ENCODE measurements at regions not wholly inside any gene's neighbourhood (a gene's known extent, or its start where the extent isn't known, plus 50 kb on each side); places are given as distances from the start of the nearest gene placed in this dataset.

GRCh38 chr1:201673093-201673492 lies 134.2 kb downstream of the NAV1 start:
- DNase-seq = no peak
- POLR2A ChIA-PET = no interaction called here
- Mint-ChIP-seq H3K4me3 (peak overlapping the region in 1 of 10 donors; percentile 24), H3K4me1 (peaks cover 0 to 9% (median 5%) of the 10 kb centered on the region in 4 donors), H3K27me3 (peaks cover 4 to 11% (median 7%) of the 10 kb centered on the region in 5 donors), H3K9me3 (no peaks in the 10 kb centered on the region), H3K27ac (peak overlapping the region in 1 of 10 donors; percentile 23), H3K36me3 (peaks cover 0 to 6% (median 0%) of the 10 kb centered on the region in 3 donors)
- ATAC-seq = no peak

- H3K4me3 Mint-ChIP-seq = no peak overlapping the region
- no peak for ATAC-seq
- peaks cover 3 to 11% (median 7%) of the 10 kb centered on the region in 5 donors for H3K27me3 Mint-ChIP-seq
- POLR2A ChIA-PET = no interaction called here
- H3K36me3 Mint-ChIP-seq = peaks cover 0 to 6% (median 0%) of the 10 kb centered on the region in 3 donors
- no peak for DNase-seq
- no peak overlapping the region for H3K27ac Mint-ChIP-seq
- H3K9me3 Mint-ChIP-seq = no peaks in the 10 kb centered on the region
- peaks cover 0 to 9% (median 5%) of the 10 kb centered on the region in 4 donors for H3K4me1 Mint-ChIP-seq
Measured at GRCh38 chr1:201673915-201674314, 135.0 kb downstream of the NAV1 start.

DNA sequence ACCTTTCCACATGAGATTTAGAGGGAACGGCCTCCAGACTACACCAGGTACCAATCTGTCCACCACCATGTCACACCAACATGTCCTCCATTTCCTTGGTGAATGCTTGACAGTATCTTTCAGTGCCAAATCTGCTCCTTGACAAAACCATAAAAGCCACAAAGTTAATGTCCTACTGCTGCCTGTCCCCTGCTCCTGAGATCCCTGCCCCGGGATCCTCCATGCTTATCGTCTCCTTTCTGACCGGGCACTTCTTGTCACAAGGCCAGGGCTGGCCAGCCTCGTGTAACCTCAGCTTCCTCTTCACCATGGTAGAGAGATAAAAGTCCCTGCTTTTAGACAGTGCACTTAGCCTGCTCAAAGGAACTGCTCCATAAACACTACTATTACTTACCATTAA lies 136.2 kb downstream of the NAV1 start:
- Mint-ChIP-seq H3K9me3 (peaks cover 0 to 3% (median 0%) of the 10 kb centered on the region in 9 donors), H3K4me1 (peaks cover 0 to 8% (median 5%) of the 10 kb centered on the region in 4 donors), H3K36me3 (peaks cover 0 to 10% (median 0%) of the 10 kb centered on the region in 3 donors), H3K4me3 (no peak overlapping the region), H3K27ac (peak overlapping the region in 1 of 10 donors; percentile 45), H3K27me3 (peaks cover 2 to 14% (median 8%) of the 10 kb centered on the region in 5 donors)
- POLR2A ChIA-PET = no interaction called here
- no peak for ATAC-seq
- DNase-seq = no peak

DNA sequence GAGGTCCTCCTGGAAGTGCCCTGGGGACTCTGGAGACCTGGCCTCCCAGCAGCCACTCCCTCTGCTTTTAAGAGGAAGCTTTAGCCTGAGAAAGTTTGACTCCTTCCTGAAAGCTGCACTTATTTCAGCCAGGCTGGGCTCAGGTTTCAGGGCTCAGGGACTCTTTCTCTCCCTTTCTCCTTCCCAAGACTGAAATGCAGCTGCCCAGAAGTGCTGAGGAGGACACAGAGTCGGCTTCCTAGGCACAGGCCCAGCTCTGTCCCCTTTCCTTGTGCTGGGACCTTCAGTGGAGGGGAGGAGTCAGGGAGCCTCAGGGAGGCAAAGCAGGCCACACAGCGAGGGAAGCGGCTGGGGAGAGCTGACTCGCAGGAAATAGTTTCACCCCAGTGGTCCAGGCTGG lies 137.3 kb downstream of the NAV1 start:
- H3K4me3 Mint-ChIP-seq = no peak overlapping the region
- POLR2A ChIA-PET = no interaction called here
- peaks cover 0 to 10% (median 0%) of the 10 kb centered on the region in 3 donors for H3K36me3 Mint-ChIP-seq
- peaks cover 0 to 3% (median 0%) of the 10 kb centered on the region in 9 donors for H3K9me3 Mint-ChIP-seq
- H3K4me1 Mint-ChIP-seq = peaks cover 0 to 8% (median 5%) of the 10 kb centered on the region in 4 donors
- ATAC-seq (no peak), DNase-seq (no peak)
- H3K27me3 Mint-ChIP-seq = peaks cover 4 to 18% (median 14%) of the 10 kb centered on the region in 5 donors
- no peak overlapping the region for H3K27ac Mint-ChIP-seq

DNA sequence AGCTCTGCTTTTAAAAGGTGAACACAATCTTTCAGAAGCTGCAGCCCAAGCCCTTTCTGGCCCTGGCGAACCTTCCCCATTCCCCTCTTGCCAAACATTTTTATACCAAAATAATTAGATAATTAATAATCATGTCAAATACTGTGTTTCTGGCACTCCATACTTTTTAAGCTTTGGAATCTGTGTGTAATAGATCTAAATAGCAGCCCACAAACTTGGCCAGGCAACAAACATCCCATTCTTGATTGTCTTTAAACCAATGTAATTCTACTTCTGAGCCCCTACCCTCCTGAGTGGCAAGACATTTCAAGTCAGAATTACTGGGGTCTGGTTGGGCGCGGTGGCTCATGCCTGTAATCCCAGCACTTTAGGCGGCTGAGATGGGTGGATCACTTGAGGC lies 137.7 kb downstream of the NAV1 start:
- peaks cover 4 to 23% (median 16%) of the 10 kb centered on the region in 5 donors for H3K27me3 Mint-ChIP-seq
- ATAC-seq (no peak), DNase-seq (no peak)
- H3K4me1 Mint-ChIP-seq = peaks cover 0 to 8% (median 5%) of the 10 kb centered on the region in 4 donors
- no peak overlapping the region for H3K27ac Mint-ChIP-seq
- peaks cover 0 to 10% (median 0%) of the 10 kb centered on the region in 3 donors for H3K36me3 Mint-ChIP-seq
- peaks cover 0 to 3% (median 0%) of the 10 kb centered on the region in 9 donors for H3K9me3 Mint-ChIP-seq
- no peak overlapping the region for H3K4me3 Mint-ChIP-seq
- POLR2A ChIA-PET = no interaction called here

DNA sequence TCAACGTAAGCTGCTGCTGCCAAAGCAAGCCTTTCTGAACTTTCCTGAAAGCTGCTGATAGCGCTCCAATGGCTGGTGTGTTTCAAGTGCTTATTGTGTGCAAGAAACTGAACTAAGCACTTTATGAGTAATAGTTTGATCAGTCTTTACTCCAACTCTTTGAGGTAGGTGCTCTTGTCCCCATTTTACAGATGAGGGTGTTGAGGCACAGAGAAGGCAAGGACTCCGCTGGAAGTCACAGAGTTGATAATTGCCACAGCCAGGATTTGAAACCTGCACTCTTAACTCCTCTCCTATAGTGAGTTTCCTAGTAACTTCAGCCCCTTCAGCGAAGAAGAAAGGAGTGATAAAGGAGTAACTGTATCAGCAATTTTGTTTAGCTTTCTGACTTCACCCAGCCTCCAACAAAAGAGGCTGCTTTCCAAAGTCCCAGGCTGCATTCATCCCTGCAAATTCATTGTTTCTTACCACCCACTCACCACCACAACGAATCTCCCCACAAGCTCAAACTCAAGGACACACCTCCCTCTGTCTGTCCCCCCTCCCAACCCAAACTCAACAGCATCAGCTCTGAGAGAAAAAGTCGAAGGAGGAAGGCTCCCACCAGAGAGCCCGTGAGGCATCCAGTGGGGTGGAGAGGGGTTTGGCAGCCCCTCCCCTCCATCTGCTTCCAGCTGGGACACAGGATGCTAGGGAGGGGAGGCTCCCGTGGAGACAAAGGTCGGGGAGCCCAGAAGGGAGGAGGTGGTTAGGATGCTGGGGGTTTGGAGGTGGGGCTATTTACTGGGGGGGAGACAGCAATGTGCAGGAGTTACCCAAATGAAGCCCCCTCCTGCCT lies 139.6 kb downstream of the NAV1 start:
- ATAC-seq = no peak
- no peak overlapping the region for H3K4me3 Mint-ChIP-seq
- H3K9me3 Mint-ChIP-seq = peaks cover 0 to 3% (median 0%) of the 10 kb centered on the region in 9 donors
- H3K4me1 Mint-ChIP-seq = peaks cover 0 to 6% (median 0%) of the 10 kb centered on the region in 4 donors
- H3K27me3 Mint-ChIP-seq = peaks cover 6 to 23% (median 14%) of the 10 kb centered on the region in 5 donors
- H3K36me3 Mint-ChIP-seq = peaks cover 0 to 7% (median 0%) of the 10 kb centered on the region in 3 donors
- peak in 1 of 10 donors; percentile 14 for DNase-seq
- H3K27ac Mint-ChIP-seq = no peak overlapping the region
- POLR2A ChIA-PET = no interaction called here

DNA sequence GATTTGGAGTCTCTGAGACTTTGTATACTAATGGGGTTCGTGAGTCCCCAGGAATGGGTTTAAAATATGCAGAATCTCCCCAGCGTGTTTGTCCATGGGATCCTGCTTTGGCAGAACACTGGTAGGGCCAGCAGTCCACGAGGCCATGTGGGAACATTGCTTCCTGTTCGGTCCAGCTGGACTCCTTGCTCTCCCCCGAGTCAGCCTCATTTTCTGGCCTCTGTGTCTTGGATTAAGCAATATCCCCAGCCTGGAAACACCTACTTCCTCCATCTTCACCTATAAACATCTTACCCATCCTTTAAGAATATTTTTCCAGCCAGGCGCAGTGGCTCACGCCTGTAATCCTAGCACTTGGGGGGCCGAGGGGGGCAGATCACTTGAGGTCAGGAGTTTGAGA lies 142.4 kb downstream of the NAV1 start:
- no peak overlapping the region for H3K4me3 Mint-ChIP-seq
- H3K27me3 Mint-ChIP-seq = peaks cover 6 to 19% (median 15%) of the 10 kb centered on the region in 5 donors
- no peak overlapping the region for H3K27ac Mint-ChIP-seq
- peaks cover 0 to 2% (median under 1%) of the 10 kb centered on the region in 4 donors for H3K4me1 Mint-ChIP-seq
- ATAC-seq = no peak
- POLR2A ChIA-PET = no interaction called here
- H3K9me3 Mint-ChIP-seq = peaks cover 0 to 3% (median 0%) of the 10 kb centered on the region in 9 donors
- peaks cover 0 to 4% (median 0%) of the 10 kb centered on the region in 3 donors for H3K36me3 Mint-ChIP-seq
- no peak for DNase-seq

DNA sequence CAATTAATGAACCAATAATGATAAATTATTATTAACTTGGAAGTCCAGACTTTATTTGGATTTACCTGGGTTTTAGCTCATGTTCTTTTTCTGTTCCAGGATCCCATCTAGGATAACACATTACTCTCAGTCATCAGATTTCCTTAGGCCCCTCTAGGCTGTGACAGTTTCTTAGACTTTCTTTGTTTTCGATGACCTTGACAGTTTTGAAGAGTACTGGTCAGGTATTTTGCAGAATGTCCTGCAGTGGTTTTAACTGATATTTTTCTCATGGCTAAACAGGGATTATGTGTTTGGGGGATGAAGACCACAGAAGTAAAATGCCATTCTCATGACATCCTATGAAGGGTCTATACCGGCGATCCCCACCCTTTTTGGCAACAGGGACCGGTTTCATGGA lies 144.0 kb downstream of the NAV1 start:
- Mint-ChIP-seq H3K27ac (no peak overlapping the region), H3K9me3 (peaks cover 0 to 3% (median 0%) of the 10 kb centered on the region in 9 donors), H3K27me3 (peaks cover 6 to 24% (median 16%) of the 10 kb centered on the region in 5 donors), H3K4me1 (peaks cover 0 to 8% (median 2%) of the 10 kb centered on the region in 4 donors), H3K4me3 (no peak overlapping the region), H3K36me3 (peaks cover 0 to 4% (median 0%) of the 10 kb centered on the region in 3 donors)
- POLR2A ChIA-PET = no interaction called here
- no peak for DNase-seq
- ATAC-seq = no peak

DNA sequence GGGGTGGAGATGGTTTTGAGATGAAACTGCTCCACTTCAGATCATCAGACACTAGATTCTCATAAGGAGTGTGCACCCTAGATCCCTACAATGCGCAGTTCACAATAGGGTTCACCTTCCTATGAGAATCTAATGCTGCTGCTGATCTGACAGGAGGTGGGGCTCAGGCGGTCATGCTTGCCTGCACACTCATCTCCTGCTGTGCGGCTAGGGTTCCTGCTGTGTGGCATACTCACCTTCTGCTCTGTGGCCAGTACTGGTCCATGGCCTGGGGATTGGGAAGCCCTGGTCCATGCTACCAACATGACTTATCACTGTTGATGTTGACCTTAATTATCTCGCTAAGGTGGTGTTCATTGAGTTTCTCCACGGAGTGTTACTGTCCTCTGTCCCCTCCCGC lies 144.5 kb downstream of the NAV1 start:
- Mint-ChIP-seq H3K9me3 (peaks cover 0 to 3% (median 0%) of the 10 kb centered on the region in 9 donors), H3K36me3 (peaks cover 0 to 4% (median 0%) of the 10 kb centered on the region in 3 donors), H3K4me3 (no peak overlapping the region), H3K4me1 (peaks cover 0 to 8% (median 2%) of the 10 kb centered on the region in 4 donors), H3K27me3 (peaks cover 6 to 24% (median 16%) of the 10 kb centered on the region in 5 donors), H3K27ac (no peak overlapping the region)
- POLR2A ChIA-PET = no interaction called here
- DNase-seq (no peak), ATAC-seq (no peak)

DNA sequence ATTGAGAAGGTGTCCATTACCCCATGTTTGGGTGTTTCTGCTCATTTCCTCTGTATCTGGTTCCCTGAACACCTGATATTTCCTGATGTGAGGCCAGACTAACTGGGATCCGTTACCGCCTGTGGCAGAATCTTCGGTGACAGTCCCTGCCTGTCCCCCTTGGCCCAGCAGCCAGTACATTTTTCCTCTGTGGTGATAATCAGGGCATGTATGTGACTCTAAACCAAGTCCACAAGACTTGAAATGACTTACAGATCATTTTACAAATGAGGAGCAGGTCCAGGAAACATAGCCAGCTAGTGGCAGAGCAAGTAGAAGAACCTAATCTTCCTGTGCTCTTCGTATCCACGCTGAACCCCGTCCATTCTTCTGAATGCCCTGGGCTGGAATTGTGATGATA lies 143.5 kb upstream of the IPO9 start:
- POLR2A ChIA-PET = no interaction called here
- H3K27ac Mint-ChIP-seq = no peak overlapping the region
- H3K27me3 Mint-ChIP-seq = peaks cover 4 to 24% (median 12%) of the 10 kb centered on the region in 5 donors
- ATAC-seq (no peak), DNase-seq (no peak)
- H3K4me3 Mint-ChIP-seq = no peak overlapping the region
- peaks cover 0 to 8% (median 1%) of the 10 kb centered on the region in 4 donors for H3K4me1 Mint-ChIP-seq
- no peaks in the 10 kb centered on the region for H3K9me3 Mint-ChIP-seq
- H3K36me3 Mint-ChIP-seq = no peaks in the 10 kb centered on the region

- ATAC-seq (no peak), DNase-seq (no peak)
- POLR2A ChIA-PET = no interaction called here
- peak overlapping the region in 1 of 10 donors; percentile 66 for H3K27ac Mint-ChIP-seq
- H3K9me3 Mint-ChIP-seq = no peaks in the 10 kb centered on the region
- H3K4me1 Mint-ChIP-seq = peaks cover 0 to 8% (median 1%) of the 10 kb centered on the region in 4 donors
- no peak overlapping the region for H3K4me3 Mint-ChIP-seq
- peaks cover 3 to 13% (median 8%) of the 10 kb centered on the region in 5 donors for H3K27me3 Mint-ChIP-seq
- H3K36me3 Mint-ChIP-seq = no peaks in the 10 kb centered on the region
Measured at GRCh38 chr1:201686714-201687455, 142.1 kb upstream of the IPO9 start.

DNA sequence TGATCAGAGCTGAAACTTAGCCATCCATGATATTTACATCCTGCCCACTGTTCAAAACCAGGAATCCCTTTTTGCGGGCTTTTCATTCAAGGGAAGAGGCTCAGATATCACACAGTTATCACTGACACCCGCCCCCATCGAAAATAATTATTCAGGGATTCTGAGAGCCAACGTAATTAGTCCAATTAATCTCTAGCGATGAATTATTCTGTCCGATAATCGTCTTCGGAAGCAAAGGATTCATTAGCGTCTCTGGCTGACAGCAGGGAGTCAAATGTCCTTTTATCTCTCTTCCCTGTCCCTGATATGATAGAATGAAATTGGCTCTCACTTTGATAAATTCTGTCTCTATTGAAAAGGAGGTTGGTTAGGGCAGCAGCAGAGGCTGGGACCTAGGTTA lies 140.4 kb upstream of the IPO9 start:
- Mint-ChIP-seq H3K27me3 (peaks cover 0 to 13% (median 8%) of the 10 kb centered on the region in 5 donors), H3K9me3 (no peaks in the 10 kb centered on the region), H3K4me3 (no peak overlapping the region), H3K36me3 (no peaks in the 10 kb centered on the region), H3K27ac (no peak overlapping the region), H3K4me1 (peaks cover 0 to 8% (median 1%) of the 10 kb centered on the region in 4 donors)
- no peak for ATAC-seq
- DNase-seq = no peak
- POLR2A ChIA-PET = no interaction called here

GRCh38 chr1:201689647-201690046 lies 139.3 kb upstream of the IPO9 start:
- DNase-seq = no peak
- H3K9me3 Mint-ChIP-seq = no peaks in the 10 kb centered on the region
- peaks cover 0 to 8% (median 1%) of the 10 kb centered on the region in 4 donors for H3K4me1 Mint-ChIP-seq
- no peak for ATAC-seq
- no peak overlapping the region for H3K4me3 Mint-ChIP-seq
- no peak overlapping the region for H3K27ac Mint-ChIP-seq
- POLR2A ChIA-PET = no interaction called here
- H3K27me3 Mint-ChIP-seq = peaks cover 0 to 13% (median 8%) of the 10 kb centered on the region in 5 donors
- no peaks in the 10 kb centered on the region for H3K36me3 Mint-ChIP-seq

Data from naive thymus-derived CD8-positive, alpha-beta T cell (primary cell).